ENCODE measurements at regions not wholly inside any gene's neighbourhood (a gene's known extent, or its start where the extent isn't known, plus 50 kb on each side); places are given as distances from the start of the nearest gene placed in this dataset.
"Not testable (repeated sequence)": the region's sequence is repeated elsewhere in the genome, so short reads cannot be mapped to it uniquely, and the experiment has no call there.

DNA sequence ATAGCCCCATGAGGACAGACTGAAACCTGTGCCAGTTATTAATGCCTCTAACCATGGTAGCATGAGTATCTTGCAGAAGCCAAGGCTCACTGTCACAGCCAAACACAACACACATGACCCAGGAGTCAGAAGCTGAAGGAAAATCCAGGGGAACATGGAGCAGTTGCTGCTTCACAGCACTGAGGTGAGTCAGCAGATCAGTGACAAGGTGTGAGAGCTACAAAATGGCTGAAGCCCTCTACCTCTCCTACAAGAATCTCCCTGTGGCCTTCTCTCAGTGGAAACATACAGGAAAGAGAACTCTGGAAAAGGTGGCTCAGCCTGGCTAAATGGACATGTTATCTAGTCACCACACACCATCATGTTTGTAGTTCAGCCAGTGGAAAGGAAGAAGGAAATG, 93.5 kb downstream of the NAB1 start:
- DNase-seq (ENCODE audit: low read depth): no peak

DNA sequence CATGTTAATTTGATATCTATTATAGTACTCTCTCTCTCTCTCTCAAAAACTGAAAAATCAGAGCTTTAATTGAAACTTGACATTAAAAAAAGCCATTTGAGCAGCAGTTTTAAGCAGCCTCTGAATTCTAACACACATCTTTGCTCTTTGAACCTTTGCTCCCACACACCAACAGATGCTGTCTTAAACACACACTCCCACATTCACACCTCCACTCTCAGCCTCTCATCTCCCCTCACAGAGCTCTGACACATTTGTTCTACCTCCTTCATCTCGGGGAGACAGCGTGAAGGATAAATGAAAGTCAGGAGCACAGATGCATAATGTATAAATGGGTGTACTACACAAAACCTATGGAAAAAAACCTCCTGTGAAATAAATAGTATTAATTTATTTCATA, 95.2 kb downstream of the NAB1 start:
- no peak for DNase-seq (ENCODE audit: low read depth)

DNA sequence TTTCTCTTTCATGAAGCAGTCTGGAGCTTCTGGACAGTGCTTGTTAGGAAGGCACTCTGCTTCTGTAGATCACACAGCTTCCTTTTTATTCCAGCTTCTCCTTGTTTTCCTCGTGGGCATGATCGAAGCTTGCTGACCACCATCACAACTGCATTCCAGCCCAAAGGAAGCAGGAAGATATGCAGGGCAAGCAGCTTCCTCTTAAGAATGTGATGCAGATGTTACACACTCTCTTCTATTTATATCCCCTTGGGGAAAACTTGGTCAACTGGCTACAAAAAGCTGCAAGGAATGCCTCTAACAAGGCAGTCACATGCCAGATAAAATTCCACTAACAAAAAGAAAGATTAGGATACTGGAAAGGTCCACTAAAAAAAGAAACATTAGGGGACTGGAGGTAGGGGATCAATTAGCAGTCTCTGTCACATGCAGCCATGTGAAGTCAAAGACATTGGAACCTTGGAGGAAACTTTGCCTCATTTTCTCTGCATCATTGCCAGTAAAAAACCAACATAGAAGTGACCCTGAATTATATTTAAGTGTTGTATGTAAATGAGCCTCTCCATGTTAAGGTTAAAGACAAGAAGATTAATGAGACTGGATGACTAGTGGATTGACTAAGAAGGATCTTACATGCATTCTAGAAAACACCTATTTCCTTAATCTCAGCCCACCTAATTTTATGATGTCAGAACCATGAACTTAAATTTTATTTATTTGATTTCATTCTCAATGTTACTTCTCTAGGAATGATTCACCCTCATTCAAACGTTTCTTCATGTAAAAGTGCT, 98.3 kb downstream of the NAB1 start:
- no peak for DNase-seq (ENCODE audit: low read depth)

DNA sequence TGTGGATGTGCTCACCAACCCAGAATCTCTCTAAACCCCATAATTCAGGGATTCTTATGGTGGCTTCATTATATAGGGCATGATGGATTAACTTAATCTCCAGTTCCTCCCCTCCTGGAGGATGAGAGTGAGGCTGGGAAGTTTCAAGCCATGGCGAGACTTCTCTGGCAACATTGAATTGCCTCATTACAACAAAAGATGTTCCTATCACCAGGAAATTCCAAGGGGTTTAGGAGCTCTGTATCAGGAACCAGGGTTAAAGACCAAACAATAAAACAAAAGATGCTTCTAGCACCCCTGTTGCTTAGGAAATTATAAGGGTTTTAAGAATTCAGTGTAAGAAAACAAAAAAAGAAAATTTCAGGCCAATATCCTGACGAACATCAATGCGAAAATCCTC, 100.1 kb downstream of the NAB1 start:
- no peak for DNase-seq (ENCODE audit: low read depth)

DNA sequence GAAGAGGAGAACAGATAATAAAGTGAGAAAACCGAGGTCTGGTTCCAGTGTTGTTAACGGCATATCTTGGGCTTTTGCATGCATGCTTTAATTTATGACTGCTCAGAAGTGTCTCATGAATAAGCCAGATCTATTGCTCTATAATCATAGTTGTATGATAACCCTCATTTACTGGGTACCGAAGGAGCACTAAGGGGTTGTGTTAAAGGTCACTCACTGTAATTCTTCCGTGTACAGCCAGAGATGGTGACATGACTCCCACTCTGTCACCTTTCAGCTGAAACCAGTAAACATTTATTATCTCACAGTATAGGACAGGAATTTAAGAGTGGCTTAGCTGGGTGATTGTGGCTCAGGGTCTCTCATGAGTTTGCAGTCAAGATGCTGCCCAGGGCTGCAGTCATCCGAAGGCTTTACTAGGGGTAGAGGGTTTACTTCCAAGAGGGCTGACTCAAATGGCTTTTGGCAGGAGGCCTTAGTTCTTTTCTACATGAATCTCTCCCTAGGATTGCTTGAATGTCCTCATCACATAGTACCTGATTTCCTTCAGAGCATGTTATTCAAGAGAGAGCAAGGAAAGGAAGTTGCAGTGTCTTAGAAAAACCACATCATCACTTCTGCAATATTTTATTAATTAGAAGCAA, 107.0 kb downstream of the NAB1 start:
- no peak for DNase-seq (ENCODE audit: low read depth)

DNA sequence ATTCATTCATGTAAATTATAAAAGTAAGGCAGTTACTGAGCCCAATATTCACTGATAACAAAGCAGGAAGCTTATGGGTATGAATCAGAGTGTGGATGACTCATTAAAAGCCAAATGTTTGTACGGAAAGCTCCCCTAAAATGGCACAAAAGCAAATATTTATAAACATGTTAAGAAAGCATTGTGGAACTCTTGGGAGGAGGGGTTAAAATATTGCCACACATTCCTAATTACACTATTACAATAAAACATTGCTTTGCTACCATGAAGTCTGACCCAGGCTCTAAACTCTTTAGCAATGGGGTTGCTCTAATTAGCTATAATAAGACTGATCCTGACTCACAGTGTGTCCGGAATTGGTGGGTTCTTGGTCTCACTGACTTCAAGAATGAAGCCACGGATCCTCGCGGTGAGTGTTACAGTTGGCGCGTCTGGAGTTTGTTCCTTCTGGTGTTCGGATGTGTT, 110.9 kb downstream of the NAB1 start:
- no peak for DNase-seq (ENCODE audit: low read depth)

DNA sequence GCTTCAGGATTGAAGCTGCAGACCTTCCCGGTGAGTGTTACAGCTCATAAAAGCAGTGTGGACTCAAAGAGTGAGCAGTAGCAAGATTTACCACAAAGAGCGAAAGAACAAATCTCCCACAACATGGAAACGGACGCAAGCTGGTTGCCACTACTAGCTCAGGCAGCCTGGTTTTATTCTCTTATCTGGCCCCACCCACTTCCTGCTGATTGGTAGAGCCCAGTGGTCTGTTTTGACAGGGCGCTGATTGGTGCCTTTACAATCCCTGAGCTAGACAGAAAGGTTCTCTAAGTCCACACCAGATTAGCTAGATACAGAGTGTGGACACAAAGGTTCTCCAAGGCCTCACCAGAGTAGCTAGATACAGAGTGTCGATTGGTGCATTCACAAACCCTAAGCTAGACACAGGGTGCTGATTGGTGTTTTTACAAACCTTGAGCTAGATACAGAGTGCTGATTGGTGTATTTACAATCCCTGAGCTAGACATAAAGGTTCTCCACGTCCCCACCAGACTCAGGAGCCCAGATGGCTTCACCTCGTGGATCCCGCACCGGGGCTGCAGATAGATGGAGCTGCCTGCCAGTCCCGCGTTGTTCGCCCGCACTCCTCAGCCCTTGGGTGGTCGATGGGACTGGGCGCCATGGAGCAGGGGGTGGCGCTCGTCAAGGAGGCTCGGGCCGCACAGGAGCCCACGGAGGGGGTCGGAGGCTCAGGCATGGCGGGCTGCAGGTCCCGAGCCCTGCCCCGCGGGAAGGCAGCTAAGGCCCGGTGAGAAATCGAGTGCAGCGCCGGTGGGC, 111.7 kb downstream of the NAB1 start:
- not testable (repeated sequence) for DNase-seq (ENCODE audit: low read depth)

DNA sequence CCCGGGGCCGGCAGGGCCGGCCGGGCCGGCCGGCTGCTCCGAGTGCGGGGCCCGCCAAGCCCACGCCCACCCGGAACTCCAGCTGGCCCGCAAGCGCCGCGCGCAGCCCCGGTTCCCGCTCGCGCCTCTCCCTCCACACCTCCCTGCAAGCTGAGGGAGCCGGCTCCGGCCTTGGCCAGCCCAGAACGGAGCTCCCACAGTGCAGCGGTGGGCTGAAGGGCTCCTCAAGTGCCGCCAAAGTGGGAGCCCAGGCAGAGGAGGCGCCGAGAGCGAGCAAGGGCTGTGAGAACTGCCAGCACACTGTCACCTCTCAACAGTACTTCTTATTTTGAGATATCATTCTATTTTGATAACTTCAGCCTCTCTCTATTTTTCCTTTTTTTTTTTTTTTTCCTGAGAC, 112.3 kb downstream of the NAB1 start:
- not testable (repeated sequence) for DNase-seq (ENCODE audit: low read depth)

DNA sequence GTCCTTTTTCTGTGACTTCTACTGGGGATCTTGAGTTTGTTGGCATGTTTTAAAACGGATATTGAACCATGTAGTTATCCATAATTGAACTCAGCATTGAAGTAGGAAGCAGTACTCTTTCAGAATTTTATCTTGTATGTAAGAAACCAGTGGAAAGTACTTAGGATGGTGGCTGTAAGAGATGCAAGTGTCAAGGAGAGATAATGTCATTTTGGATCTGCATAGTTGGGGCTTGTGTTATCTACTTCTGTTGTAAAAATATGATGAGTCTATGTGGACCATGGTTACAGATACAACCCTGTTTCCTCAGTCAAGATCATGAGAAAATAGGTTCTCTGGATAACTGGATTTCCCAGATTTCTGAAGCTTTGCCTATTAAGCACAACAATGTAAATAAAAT, 113.7 kb downstream of the NAB1 start:
- no peak for DNase-seq (ENCODE audit: low read depth)

DNA sequence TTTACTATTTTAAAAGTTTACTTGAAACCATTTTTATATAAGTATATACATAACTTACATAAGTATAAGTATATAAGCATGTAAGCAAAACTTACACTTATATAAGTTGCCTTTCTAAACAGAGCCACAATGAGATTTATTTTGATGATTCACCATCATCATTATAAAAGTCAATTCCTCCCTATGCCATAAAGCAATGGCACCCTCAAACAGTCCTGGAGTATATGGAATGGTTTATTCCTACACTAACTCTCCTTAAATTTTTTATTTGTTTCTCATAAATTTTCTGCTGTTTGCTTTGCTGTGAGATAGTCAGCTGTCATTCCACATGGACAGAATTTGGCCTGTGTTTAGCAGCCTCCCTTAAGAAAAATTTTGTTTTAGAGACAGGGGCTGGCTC, 114.2 kb downstream of the NAB1 start:
- no peak for DNase-seq (ENCODE audit: low read depth)

DNA sequence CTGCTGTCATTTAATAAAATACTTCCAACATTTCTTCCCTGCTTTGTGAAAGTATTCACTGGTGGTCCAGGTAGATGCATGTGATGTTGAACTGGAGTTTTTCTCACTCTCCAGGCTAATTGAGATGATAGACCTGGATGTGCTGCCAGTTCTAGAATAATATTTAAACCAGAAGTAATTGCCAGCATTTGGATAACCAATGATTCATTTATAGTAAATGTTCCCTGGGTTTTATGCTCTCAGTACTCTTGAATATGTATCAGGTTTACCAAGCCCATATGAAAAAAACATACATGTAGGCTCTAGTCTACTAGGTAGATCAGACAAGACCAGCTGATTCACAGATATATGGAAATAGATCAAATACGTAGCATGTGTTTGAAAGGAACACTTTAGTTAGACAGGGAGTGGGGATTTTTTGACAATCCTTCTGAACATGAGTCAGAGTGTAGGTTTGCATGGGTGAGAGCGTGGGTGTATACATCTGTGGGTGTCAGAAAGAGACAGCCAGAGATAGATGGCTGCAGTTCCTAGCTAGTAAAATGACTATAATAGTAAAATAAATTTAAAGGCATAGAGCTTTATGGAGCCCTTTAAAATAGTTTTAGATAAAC, 115.1 kb downstream of the NAB1 start:
- peak; percentile 10 for DNase-seq (ENCODE audit: low read depth)

DNA sequence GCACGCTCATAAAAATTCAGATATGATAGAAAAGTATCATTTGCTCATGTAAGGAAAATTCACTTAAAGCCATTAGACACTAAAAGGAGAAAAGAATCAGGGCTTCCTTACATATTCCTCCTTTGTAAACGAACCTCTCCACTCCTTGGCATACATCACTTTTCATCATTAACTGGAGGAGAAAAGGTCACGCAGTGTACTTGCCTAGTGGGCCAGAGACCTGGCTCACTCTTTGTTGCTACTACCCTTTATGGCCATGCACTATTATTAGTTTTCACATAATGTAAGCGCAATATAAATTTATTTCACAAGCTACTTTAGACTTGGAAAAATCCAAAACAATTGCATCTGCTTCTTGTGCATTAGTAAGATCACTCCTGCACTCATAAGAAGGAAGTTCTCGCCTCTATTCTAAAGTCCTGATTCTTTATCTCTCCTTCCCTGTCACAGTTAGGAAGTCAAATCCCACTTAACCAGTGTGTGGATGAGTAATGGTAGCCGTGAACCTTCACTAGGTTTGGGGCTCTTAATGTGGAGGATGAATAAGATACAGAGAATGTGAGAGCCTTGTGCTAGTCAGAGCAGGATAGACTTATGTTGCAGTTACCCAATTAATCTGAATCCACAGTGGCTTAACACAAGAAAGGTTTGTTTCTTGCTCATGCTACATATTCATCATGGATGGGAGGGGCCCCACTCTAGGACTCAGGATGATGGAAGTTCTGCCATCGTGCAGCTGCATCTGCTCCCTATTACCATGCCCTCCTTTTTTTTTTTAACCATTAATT, 115.0 kb upstream of the GLS start:
- no peak for DNase-seq (ENCODE audit: low read depth)

DNA sequence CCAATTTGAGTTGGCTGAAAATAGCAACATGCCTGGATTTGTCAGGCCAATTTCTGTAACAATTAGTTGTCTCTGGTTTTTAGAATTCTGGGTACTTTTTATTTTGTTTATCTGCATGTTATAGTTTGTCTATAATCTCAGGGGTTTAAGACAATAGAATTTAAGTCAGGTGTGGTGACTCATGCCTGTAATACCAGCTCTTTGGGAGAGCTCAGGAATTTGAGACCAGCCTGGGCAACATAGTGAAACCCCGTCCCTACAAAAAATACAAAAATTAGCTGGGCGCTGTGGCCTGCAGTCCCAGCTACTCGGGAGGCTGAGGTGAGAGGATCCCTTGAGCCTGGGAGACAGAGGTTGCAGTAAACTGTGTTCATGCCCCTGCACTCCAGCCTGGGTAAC, 114.4 kb upstream of the GLS start:
- DNase-seq (ENCODE audit: low read depth): no peak

DNA sequence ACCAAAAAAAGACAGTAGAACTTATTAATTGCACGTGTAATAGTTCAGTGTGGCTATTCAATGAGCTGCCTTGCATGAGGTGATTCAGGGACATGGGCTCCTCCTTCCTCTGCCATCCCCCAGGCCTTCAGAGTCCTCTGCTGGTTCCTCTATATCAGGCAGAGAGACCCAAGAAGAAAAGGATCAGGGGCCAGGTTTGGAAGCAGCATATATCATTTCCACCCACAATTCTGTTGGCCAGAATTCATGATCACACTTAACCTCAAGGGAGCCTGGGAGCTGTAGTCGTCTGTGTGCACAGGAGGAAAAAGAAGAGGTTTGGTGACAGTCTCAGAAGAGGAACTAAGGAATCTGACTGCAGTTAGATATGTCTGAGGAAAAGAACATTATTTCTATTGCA, 114.0 kb upstream of the GLS start:
- DNase-seq (ENCODE audit: low read depth): no peak

DNA sequence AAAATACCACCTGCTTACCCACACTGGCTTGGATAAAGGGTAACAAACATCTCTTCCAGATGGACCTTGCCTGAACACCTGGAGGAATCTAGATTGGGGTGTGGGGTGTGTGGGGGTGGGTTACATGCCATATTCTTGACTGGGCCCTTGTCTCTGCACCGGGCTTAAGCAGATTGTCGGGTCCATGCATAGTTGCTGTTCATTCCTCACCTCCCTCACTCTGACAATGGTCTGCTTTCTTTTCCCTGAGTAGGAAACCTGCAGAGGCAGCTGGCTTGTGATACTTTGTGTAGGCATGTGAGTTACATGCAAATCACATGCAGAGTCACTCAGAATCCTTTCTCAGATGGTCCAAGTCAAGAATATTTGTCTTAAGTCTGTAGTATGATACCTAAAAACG, 112.8 kb upstream of the GLS start:
- no peak for DNase-seq (ENCODE audit: low read depth)

DNA sequence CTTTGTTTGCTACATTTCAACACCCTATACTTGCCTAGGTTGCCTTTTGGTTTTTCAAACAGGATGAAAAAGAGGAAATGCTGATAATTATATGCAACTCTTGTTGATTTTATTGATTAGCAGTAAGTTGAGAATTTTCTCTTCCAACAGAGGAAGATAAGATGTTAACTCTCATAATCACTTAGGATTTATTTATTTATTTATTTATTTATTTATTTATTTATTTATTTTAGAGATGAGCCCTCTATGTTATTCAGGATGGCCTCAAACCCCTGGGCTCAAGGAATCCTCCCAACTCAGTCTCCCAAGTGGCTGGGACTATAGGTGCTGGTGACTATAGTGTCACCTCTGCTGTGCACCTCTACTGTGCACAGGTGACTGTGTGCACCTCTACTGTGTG, 111.4 kb upstream of the GLS start:
- no peak for DNase-seq (ENCODE audit: low read depth)

DNA sequence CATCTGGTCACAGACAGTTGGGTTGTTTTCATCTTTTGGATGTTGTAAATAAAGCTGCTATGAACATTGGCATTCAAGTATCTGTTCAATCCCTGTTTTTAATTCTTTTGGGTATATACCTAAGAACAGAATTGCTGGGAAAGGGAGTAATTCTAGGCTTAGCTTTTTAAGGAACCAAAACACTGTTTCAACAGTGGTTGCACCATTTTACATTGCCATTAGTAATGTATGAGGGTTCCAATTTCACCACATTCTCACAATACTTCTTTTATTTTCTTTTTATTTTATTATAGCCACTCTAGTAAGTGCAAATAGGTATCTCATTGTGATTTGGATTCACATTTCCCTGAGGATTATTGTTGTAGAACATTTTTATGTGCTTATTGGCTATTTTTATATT, 108.9 kb upstream of the GLS start:
- DNase-seq (ENCODE audit: low read depth): no peak

DNA sequence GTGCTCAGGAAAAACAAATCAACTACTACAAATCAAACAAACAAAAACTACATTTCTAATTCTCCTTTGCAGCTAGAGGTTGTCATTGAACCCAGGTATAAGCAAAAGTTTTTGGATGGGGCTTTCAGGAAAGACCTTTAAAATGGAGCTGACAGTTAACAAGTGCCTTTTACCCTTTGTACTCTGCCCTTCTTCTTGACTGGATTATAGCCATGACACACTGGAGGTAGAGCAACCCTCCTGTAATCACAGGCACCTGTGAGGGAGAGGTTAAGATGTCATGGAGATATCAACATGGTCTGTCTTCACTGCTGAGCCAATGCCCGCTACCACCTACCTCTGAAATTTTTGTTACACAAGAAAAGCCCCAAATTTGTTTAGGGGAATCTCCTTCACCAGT, 100.0 kb upstream of the GLS start:
- no peak for DNase-seq (ENCODE audit: low read depth)

DNA sequence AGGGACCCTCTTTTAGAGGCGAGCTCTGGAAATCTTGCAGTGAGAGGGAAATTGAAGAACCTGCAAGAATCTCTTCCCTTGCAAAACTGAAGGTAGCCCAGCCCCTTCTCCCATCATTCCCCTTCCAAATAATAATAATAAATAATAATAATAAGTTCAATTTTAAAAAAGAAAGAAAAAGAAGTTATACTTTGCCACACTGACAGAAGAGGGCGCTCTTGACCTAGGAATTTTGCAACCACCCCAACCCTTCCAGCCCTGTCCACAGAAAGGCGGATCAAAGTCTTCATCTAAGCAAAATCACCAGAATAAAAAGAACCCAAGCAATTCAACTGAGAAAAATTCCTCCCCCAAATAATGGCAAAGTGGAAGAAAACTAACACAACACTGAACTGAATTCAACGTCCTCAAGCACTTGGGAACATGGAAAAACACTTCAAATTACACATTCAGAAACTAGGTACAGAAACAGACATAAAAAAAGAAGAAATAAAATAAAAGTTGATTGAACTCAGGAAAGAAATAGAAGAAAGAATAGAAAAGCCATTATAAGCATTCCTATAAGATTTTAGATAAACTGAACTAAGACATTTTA, 98.9 kb upstream of the GLS start:
- peak; percentile 14 for DNase-seq (ENCODE audit: low read depth)

DNA sequence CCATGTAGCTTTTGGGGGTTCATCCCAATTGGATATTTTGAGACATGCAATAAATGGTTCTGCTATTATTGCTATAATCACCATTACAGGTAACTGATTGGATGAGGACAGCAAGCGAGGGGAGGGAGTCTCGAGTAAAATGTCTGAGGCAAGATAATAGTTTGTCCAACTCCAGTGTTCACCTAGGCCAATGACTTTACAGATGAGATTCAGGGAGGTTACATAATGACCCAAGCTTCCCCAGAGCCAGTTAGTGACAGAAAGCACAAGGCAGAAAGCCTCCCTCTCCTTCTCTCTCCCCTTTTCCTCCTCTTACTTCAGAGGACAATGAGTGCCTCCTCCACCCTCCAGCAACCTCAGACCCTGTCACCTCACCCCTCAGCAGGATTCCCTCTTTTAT, 98.4 kb upstream of the GLS start:
- DNase-seq (ENCODE audit: low read depth): no peak

DNA sequence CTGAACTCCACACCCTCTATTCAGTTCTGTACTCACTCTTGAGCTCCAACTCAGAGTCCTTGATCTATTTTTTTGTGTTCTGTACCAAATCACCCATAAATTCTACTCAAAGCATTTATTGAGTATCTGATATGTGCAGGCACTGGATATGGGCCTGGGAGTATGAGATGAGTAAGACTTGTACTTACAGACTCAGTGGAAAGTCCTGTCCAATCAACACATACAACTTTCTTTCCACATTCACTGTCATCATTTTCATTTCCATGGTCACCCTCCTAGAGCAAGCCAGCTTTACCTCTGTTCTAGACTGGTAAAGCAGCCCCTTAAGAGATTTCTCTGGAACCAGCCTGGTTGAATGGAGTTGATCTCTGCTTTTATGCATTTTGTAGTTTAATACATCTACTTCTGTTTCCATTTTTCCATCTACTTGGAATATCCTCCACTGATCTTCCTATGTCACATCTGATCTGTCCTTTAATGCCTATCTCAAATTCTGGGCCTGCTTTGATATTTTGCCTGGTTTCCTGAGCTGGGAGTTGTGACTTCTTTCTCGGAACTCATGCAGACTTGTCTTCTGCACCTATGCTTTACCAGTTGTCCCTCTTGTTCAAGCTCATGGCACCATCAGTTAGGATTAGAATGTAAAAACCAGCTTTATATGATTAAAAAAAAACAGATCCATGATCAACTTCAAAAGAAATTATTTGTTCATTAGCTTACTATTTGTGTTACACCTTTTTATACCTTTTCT, 96.9 kb upstream of the GLS start:
- DNase-seq (ENCODE audit: low read depth): no peak

All from activated T-helper 9 cell treated with anti-CD3 and anti-CD28 coated beads, Interleukin-2, amount 50 U/mL, for 16 hours (primary cell).